Kidney (tissue), 13 donors: ENCODE measurements at regions not wholly inside any gene's neighbourhood (a gene's known extent, or its start where the extent isn't known, plus 50 kb on each side); places are given as distances from the start of the nearest gene placed in this dataset.
"Not testable (repeated sequence)": the region's sequence is repeated elsewhere in the genome, so short reads cannot be mapped to it uniquely, and the experiment has no call there.

Source experiments
- DNase-seq, 5 donors: peaks; one replicate each; pipeline ENCODE4 v3.0.0-alpha.2; 2013 to 2020
- FAIRE-seq: peaks from 2 replicates; lab custom pipeline; 2012; peaks lifted over from hg19 to GRCh38; lab: Jason Lieb, UNC
- H3K27ac ChIP-seq, 2 donors: one replicate each; pipeline ENCODE4 v1.7.0; 2013; ENCODE audit warnings: low read depth in 2 of 2, low read length in 2 of 2, inconsistent platforms in 1 of 2
- H3K27me3 ChIP-seq: one replicate; pipeline ENCODE4 v1.7.1; 2013; ENCODE audit warnings: low read length, inconsistent platforms; ENCODE audit not compliant: control insufficient read depth, insufficient read depth
- H3K36me3 ChIP-seq, 3 donors: one replicate each; pipeline versions ENCODE4 v1.7.0 to v1.7.1; 2013; ENCODE audit warnings: low read length in 3 of 3, control low read depth in 1 of 3, inconsistent platforms in 1 of 3; ENCODE audit not compliant: insufficient read depth in 3 of 3, control insufficient read depth in 2 of 3
- H3K4me1 ChIP-seq, 3 donors: one replicate each; pipeline versions ENCODE4 v1.7.0 to v1.7.1; 2013; ENCODE audit warnings: low read length in 3 of 3, inconsistent platforms in 1 of 3, low read depth in 1 of 3; ENCODE audit not compliant: control insufficient read depth in 2 of 3, insufficient read depth in 2 of 3
- H3K4me3 ChIP-seq, 3 donors: one replicate each; pipeline versions ENCODE4 v1.7.0 to v1.8.1; 2013; ENCODE audit warnings: low read length in 3 of 3, control low read depth in 1 of 3, inconsistent platforms in 1 of 3
- H3K9ac ChIP-seq, 3 donors: one replicate each; pipeline versions ENCODE4 v1.7.0 to v1.7.1; 2013; ENCODE audit warnings: low read length in 3 of 3, control low read depth in 1 of 3, inconsistent platforms in 1 of 3
- H3K9me3 ChIP-seq, 3 donors: one replicate each; pipeline versions ENCODE4 v1.7.0 to v1.7.1; 2013; ENCODE audit warnings: low read length in 3 of 3, control low read depth in 1 of 3, inconsistent platforms in 1 of 3; ENCODE audit not compliant: control insufficient read depth in 2 of 3, insufficient read depth in 1 of 3
- intact Hi-C: fragments of 100-400 bp; cut with DNase I; formaldehyde crosslinking; loops from one replicate; pipeline ENCODE4 v1.11.1; 2022
- TF ChIP-seq, protein P1 (sequence below): IDR thresholded peaks from 3 replicates; pipeline ENCODE4 v1.5.1; 2012; ENCODE audit warnings: mild to moderate bottlenecking, moderate library complexity, borderline replicate concordance; ENCODE audit not compliant: insufficient read depth; ENCODE audit errors: extremely low read depth
- donor health status: control.
- donor health status: control.
- donor health status: control.
- donor health status: control.
- donor health status: control.
- donor health status: DM: yes; HTN: yes; CAD: no.
- donor health status: Normal renal cell carcinoma (clear cell type).

DNA sequence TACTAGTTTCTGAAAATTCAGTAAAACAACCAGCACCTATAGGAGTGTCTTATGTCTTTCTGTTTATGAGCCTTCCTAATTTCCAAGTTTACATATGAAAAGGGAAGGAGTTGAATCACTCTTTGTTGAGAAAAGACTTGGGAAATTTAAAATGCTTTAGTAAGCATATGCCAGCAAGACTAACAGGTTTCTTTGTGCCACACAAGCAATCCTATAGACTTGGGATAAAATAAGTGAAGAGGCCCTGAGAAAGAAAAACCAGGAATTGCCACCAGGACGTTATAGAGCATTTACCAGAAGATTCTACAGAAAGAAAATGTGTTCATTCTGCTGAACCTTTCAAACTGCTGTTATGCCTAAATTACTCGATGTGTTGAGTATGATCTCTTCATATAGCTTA is 1099.1 kb downstream of the EPHA3 start:
- H3K36me3 ChIP-seq, intact Hi-C loops, H3K9ac ChIP-seq, FAIRE-seq, DNase-seq, H3K4me3 ChIP-seq, H3K27me3 ChIP-seq, H3K27ac ChIP-seq, H3K4me1 ChIP-seq, H3K9me3 ChIP-seq: not testable (repeated sequence)

DNA sequence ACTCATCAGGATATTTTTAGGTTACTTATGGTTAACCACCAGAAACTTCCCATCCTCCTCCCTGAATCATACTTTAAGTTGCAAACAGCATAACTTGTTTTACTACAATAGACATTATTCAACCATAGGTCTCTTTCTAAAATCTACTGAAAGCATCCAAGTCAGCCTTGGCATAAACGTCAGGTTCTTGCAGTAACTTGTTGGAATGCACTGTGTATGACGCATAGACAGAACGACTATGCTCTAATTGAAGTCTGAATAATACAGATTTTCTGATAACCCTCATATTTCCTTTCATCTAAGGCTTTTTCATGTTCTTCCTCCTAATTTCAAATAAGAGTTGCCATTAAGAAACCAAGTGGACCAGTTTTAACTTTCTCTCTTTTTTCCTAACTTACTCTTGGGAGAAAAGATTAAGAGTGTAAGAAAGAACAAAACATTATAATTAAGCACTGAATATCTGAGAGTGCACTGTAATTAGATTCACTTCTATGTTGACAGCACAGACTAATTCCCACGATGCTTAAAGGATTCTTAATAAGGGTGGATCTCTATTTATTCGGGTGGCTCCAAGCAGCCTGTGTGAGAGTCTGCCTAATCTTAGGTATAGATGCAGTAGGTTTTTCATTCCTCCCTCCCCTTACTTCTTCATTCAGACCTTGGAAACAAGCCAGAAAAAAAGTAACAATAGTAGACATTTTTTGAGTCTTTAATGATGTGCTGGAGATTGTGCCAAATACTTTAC is 1100.1 kb downstream of the EPHA3 start:
- H3K27me3 ChIP-seq, FAIRE-seq, H3K4me3 ChIP-seq, DNase-seq, H3K4me1 ChIP-seq, intact Hi-C loops, H3K36me3 ChIP-seq, H3K27ac ChIP-seq, H3K9ac ChIP-seq, H3K9me3 ChIP-seq: not testable (repeated sequence)

DNA sequence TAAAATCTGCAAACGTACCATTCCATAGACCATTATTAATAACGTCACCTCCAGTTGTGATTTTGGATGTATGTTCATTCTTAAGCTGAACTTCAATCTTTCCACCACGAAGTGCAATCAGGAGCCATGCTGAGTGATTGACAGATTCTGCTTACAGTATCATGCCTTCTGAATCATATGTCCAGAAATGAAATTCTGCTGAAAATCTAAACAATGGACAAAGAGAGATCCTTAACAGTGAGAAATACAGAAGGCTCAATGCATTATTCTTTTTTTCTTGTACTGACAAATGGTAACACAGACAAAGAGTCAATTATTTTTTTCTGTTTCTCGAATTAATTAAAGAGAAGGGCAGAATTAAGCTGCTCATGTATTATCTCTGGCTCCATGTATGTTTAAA is 1114.5 kb downstream of the EPHA3 start:
- H3K27me3 ChIP-seq = no peaks in the 10 kb centered on the region
- FAIRE-seq (no peak), DNase-seq (no peak)
- TF ChIP-seq, protein P1, sequence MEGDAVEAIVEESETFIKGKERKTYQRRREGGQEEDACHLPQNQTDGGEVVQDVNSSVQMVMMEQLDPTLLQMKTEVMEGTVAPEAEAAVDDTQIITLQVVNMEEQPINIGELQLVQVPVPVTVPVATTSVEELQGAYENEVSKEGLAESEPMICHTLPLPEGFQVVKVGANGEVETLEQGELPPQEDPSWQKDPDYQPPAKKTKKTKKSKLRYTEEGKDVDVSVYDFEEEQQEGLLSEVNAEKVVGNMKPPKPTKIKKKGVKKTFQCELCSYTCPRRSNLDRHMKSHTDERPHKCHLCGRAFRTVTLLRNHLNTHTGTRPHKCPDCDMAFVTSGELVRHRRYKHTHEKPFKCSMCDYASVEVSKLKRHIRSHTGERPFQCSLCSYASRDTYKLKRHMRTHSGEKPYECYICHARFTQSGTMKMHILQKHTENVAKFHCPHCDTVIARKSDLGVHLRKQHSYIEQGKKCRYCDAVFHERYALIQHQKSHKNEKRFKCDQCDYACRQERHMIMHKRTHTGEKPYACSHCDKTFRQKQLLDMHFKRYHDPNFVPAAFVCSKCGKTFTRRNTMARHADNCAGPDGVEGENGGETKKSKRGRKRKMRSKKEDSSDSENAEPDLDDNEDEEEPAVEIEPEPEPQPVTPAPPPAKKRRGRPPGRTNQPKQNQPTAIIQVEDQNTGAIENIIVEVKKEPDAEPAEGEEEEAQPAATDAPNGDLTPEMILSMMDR = no peak
- H3K36me3 ChIP-seq = no peaks in the 10 kb centered on the region
- H3K4me1 ChIP-seq = no peaks in the 10 kb centered on the region
- no peak overlapping the region for H3K9ac ChIP-seq
- no peak overlapping the region for H3K4me3 ChIP-seq
- intact Hi-C loops = no loop called here
- H3K27ac ChIP-seq = no peak overlapping the region
- H3K9me3 ChIP-seq = no peaks in the 10 kb centered on the region

DNA sequence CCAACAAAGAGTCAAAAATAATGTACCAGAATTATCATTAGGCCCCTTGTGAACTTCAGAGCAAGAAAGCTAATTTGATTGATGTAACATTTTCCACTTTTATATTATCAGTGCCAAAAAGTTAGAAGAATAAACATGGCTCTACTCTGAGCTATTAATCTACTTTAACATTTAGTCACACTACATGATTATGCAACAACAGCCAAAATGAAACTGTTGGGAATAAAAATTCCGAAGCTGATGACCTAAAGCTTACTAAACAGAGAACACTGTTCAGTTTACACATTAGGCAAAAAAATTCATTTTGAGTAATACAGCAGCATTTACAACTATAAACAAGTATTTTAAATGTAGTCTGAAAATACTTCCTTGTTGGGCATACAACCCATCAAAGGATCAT is 1134.1 kb downstream of the EPHA3 start:
- no peak overlapping the region for H3K9ac ChIP-seq
- TF ChIP-seq, protein P1 = no peak
- peaks cover 0 to 2% (median 0%) of the 10 kb centered on the region in 3 donors for H3K9me3 ChIP-seq
- intact Hi-C loops = no loop called here
- no peak for DNase-seq
- H3K4me1 ChIP-seq = no peaks in the 10 kb centered on the region
- no peaks in the 10 kb centered on the region for H3K36me3 ChIP-seq
- H3K27ac ChIP-seq = no peak overlapping the region
- FAIRE-seq = no peak
- H3K4me3 ChIP-seq = no peak overlapping the region
- no peaks in the 10 kb centered on the region for H3K27me3 ChIP-seq
